GM19324 (cell line): ENCODE measurements at regions not wholly inside any gene's neighbourhood (a gene's known extent, or its start where the extent isn't known, plus 50 kb on each side); places are given as distances from the start of the nearest gene placed in this dataset.

Experiments used
- ATAC-seq: cut with Tn5 transposase; IDR thresholded peaks from one replicate; pipeline ENCODE4 v1.9.1; 2021; ENCODE audit warnings: mild to moderate bottlenecking, moderate library complexity; ENCODE audit not compliant: unreplicated experiment, low FRiP score

DNA sequence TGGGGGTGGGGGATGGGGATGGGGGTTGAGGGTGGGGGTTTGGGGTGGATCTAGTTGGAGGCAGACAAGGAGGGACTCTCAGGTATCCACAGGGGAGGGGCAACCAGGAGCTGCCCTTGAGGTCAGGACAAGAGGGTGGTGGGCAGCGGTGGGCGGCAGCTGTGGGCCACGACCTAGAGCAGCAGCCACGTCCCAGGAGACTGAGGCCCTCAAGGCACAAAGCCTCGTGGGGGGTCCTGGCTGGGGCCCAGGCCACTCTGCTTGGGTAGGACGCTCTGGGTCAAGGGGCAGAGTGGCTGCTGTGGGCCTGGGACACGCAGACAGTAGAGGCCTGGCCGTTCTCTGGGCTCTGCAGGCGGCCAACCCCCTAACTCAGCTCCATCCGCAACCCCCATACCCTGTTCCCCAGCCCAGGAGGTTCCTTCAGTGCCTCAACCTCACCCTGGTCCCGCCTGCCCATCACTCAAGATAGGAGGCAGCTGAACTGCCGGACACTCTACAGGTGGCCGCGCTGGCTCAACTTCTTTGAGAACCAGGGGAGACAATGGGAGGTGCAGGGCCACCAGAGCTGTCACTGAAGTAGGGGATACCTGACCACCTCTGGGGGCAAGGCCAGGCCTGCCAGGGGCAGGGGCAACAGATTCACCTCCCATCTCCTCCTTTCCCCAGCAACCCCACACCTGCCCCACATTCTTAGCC, 75.6 kb downstream of the ENGASE start:
- ATAC-seq = no peak

- no peak for ATAC-seq
These were observed 74.0 kb downstream of the ENGASE start for GRCh38 chr17:79148584-79148983.

DNA sequence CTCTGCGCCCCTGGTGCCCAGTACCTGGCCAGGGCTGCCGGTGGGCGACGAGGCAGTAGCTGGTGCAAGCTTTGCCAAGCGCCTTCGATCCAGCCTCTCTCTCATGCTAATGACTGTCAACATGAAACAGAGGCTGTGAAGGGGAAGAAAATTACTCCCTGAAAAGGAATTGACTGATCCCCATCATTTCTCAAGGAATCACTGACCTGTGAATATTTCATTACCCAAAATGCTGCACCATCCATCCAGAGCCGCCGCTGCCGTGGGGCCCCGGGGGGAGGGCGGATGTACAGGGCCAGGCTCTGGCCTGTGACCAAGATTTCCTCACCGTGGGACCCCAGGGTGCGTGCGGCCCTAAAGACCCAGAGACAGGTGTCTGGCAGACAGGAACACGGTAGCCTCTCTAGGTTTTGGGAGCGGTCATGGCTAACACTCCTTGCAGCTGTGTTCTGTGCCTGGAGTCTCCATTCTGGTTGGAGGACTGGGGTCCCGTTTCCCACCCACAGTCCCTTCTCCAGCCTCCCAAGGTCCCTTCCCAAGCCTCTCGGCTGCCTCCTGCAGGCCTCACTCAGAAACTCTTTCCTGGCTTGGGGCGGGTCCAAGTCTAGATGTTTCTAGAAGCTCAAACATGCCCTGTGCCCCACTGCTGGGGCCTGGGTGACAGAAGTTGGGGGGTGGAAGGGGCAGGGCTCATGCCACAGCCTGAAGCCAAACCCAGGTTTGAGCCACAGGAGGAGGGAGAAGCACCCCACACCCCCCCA, 73.3 kb downstream of the ENGASE start:
- ATAC-seq = no peak

GRCh38 chr17:79146562-79146961, 71.9 kb downstream of the ENGASE start:
- no peak for ATAC-seq

- no peak for ATAC-seq
These were observed 70.9 kb downstream of the ENGASE start for GRCh38 chr17:79145548-79145947.

DNA sequence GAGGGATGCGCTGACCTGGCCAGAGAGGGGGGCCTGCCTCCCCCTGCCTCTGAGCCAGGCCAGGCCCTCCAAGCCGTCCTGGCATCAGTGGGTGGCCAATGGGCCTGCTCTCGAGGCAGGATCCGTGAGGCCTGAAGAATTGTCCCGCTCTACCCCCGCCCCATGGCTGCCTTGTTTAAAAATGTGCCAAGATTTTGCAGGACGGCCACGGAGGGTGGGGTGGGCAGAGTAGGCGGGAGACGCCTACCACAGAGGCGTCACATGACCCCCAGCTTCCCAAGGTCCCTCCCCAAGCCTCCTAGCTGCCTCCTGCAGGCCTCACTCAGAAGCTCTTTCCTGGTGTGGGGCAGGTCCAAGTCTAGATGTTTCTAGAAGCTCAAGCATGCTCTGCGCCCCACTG, 69.5 kb downstream of the ENGASE start:
- ATAC-seq = no peak

- no peak for ATAC-seq
These were observed 67.8 kb downstream of the ENGASE start for GRCh38 chr17:79142375-79142774.

GRCh38 chr17:79141578-79142355, 67.1 kb downstream of the ENGASE start:
- no peak for ATAC-seq

DNA sequence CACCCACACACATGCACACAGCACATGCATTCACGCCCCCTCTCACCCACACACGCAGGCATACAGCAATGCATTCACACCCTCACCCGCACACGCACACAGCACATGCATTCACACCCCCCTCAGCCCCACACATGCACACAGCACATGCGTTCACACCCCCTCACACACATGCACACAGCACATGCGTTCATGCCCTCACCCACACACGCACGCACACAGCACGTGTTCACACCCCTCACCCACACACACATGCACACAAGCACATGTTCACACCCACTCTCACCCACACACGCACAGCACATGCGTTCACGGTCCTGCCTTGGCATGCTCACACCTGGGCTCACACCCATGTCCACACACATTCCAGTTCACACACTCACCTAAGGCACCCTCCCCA, 64.2 kb downstream of the ENGASE start:
- ATAC-seq = no peak

- no peak for ATAC-seq
These were observed 63.2 kb downstream of the ENGASE start for GRCh38 chr17:79137789-79138165.

DNA sequence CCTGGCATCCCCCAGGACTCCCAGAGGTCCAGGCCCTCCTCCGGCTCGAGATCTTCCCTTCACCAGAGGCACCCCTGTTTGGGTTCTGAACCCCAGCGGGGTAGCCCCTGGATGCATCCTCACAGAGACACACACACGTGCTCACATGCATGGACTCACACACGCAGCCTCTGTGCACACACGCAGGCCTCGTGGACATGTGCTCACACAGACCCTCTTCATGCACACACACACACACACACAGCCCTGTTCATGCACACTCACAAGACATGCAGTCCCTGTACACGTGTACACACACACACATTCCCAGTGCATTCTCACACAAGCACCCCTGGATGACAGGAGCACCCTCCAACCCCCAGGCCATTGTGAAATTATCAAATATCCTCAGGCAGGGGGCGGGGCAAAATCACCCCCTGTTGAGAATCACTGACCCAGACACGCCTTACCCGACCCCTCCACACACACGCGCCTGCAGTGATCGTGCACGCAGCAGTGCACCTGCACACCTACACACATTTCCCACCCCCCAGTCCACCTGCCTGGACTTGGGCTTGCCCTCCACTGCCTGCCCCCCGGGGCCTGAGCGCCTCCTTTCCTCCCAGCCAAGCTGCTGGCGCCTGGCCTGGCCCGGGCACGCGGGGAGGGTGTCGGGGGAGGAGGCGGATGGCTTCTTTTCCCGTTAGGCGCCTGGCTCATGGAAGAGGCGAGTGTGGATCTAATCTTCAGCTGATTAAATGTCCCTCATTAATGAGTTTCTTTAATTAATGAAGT, 62.6 kb downstream of the ENGASE start:
- no peak for ATAC-seq

- ATAC-seq = no peak
These were observed 62.0 kb downstream of the ENGASE start for GRCh38 chr17:79136596-79136995.
